ENCODE measurements at regions not wholly inside any gene's neighbourhood (a gene's known extent, or its start where the extent isn't known, plus 50 kb on each side); places are given as distances from the start of the nearest gene placed in this dataset.

- Histone ChIP-seq H3K9ac (ENCODE audit: low read length) (no peak overlapping the region), H3K9me2 (replicated peaks; ENCODE audit: insufficient read depth, low read length) (no peaks in the 10 kb centered on the region), H3K79me2 (ENCODE audit: low read length) (no peaks in the 10 kb centered on the region), H3K36me3 (ENCODE audit: insufficient read depth, low read length) (no peaks in the 10 kb centered on the region), H3K27me3 (ENCODE audit: low read length) (no peaks in the 10 kb centered on the region), H3K27ac (ENCODE audit: low read length) (no peak overlapping the region), H3K4me2 (ENCODE audit: low read depth, low read length, poor library complexity, severe bottlenecking) (no peak overlapping the region), H3K4me1 (ENCODE audit: low read length) (no peaks in the 10 kb centered on the region), H3K4me3 (ENCODE audit: low read length) (no peak overlapping the region), H4K20me1 (ENCODE audit: insufficient read depth, low read depth, low read length) (no peaks in the 10 kb centered on the region), H3K9me3 (ENCODE audit: low read length) (no peaks in the 10 kb centered on the region), H2AFZ (ENCODE audit: low read length) (no peak overlapping the region)
- DNase-seq, result no peak
These were observed 178.9 kb downstream of the RPIA start for GRCh38 chr2:88870267-88870839.

- Histone ChIP-seq H3K9me2 (replicated peaks; ENCODE audit: insufficient read depth, low read length) (no peaks in the 10 kb centered on the region), H3K4me1 (ENCODE audit: low read length) (no peaks in the 10 kb centered on the region), H3K4me3 (ENCODE audit: low read length) (no peak overlapping the region), H3K79me2 (ENCODE audit: low read length) (no peaks in the 10 kb centered on the region), H3K4me2 (ENCODE audit: low read depth, low read length, poor library complexity, severe bottlenecking) (no peak overlapping the region), H3K9me3 (ENCODE audit: low read length) (no peaks in the 10 kb centered on the region), H3K36me3 (ENCODE audit: insufficient read depth, low read length) (no peaks in the 10 kb centered on the region), H3K27me3 (ENCODE audit: low read length) (no peaks in the 10 kb centered on the region), H3K9ac (ENCODE audit: low read length) (no peak overlapping the region), H4K20me1 (ENCODE audit: insufficient read depth, low read depth, low read length) (no peaks in the 10 kb centered on the region), H2AFZ (ENCODE audit: low read length) (no peak overlapping the region), H3K27ac (ENCODE audit: low read length) (no peak overlapping the region)
- DNase-seq, result no peak
These were observed 179.9 kb downstream of the RPIA start for GRCh38 chr2:88871336-88871735.

DNA sequence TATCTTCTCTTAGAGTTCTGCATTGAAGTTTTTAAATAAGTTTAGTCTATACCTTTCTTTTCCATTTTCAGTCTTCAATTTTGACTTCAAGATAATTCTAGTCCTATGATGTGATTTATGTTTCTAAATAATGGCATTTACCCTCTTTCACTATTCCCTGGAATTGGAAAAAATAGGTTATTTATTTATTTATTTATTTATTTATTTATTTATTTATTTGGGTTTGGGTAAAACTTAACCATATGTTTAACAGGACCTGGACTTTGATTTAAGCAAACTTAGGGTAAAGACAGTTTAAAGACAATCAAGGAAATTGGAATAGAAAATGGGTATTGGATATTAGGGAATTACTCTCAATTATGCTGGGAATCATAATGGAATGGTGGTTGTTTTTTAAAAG, 182.1 kb downstream of the RPIA start:
- no peak overlapping the region for H3K9ac ChIP-seq (ENCODE audit: low read length)
- no peak overlapping the region for H3K27ac ChIP-seq (ENCODE audit: low read length)
- no peaks in the 10 kb centered on the region for H3K9me2 ChIP-seq (replicated peaks; ENCODE audit: insufficient read depth, low read length)
- no peak overlapping the region for H2AFZ ChIP-seq (ENCODE audit: low read length)
- no peaks in the 10 kb centered on the region for H3K36me3 ChIP-seq (ENCODE audit: insufficient read depth, low read length)
- no peaks in the 10 kb centered on the region for H3K79me2 ChIP-seq (ENCODE audit: low read length)
- H4K20me1 ChIP-seq (ENCODE audit: insufficient read depth, low read depth, low read length), result no peaks in the 10 kb centered on the region
- no peak overlapping the region for H3K4me3 ChIP-seq (ENCODE audit: low read length)
- H3K4me1 ChIP-seq (ENCODE audit: low read length), result no peaks in the 10 kb centered on the region
- H3K27me3 ChIP-seq (ENCODE audit: low read length), result no peaks in the 10 kb centered on the region
- no peaks in the 10 kb centered on the region for H3K9me3 ChIP-seq (ENCODE audit: low read length)
- no peak overlapping the region for H3K4me2 ChIP-seq (ENCODE audit: low read depth, low read length, poor library complexity, severe bottlenecking)
- no peak for DNase-seq

DNA sequence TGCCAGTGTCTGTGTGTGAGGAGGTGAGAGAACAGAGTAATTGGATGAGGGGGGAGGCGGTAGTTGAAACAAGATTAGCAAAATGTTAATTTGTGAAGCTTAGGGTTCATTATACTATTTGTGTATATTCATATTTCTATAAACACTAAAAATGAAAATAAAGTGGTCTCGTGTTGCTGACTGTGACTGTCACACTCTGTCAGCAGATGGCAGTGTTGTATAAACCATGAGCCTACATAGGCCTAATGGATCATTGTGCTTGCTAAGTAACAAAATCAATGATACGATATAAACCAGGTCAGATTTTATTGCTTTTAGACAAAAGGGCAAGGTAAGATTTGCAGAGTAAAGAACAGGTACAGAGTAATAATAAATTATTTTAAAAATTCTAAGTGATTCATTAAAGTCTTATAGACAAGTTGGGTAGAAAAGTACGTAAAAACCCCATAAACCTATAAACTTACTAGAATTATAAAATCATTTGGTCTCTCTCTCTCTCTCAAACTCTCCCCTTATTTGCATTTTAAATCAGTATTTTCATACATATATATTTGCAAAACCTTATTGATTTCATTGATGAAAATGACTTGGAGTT, 182.7 kb downstream of the RPIA start:
- H4K20me1 ChIP-seq (ENCODE audit: insufficient read depth, low read depth, low read length), result no peaks in the 10 kb centered on the region
- H3K4me3 ChIP-seq (ENCODE audit: low read length), result no peak overlapping the region
- H3K79me2 ChIP-seq (ENCODE audit: low read length), result no peaks in the 10 kb centered on the region
- no peak overlapping the region for H3K4me2 ChIP-seq (ENCODE audit: low read depth, low read length, poor library complexity, severe bottlenecking)
- H3K9ac ChIP-seq (ENCODE audit: low read length), result no peak overlapping the region
- no peaks in the 10 kb centered on the region for H3K27me3 ChIP-seq (ENCODE audit: low read length)
- H3K36me3 ChIP-seq (ENCODE audit: insufficient read depth, low read length), result no peaks in the 10 kb centered on the region
- no peak for DNase-seq
- no peaks in the 10 kb centered on the region for H3K4me1 ChIP-seq (ENCODE audit: low read length)
- no peaks in the 10 kb centered on the region for H3K9me3 ChIP-seq (ENCODE audit: low read length)
- no peak overlapping the region for H3K27ac ChIP-seq (ENCODE audit: low read length)
- no peaks in the 10 kb centered on the region for H3K9me2 ChIP-seq (replicated peaks; ENCODE audit: insufficient read depth, low read length)
- no peak overlapping the region for H2AFZ ChIP-seq (ENCODE audit: low read length)

DNA sequence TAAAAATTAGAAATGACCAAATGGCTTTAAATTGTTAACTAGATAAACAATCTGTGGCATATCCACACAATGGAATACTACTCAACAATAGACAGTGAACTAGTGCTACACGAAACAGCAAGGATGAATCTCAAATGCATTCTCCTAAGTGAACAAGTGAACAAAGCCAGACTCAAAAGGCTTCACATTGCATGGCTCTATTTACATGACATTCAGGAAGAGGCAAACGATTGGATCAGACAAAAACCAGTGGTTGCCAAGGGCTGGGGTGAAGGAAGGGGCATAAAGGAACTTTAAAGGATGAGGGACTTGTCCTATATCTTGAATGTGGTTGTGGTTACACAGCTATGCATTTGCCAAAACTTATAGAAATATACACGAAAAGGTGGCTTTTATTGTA, 184.3 kb downstream of the RPIA start:
- no peaks in the 10 kb centered on the region for H3K4me1 ChIP-seq (ENCODE audit: low read length)
- H2AFZ ChIP-seq (ENCODE audit: low read length), result no peak overlapping the region
- no peaks in the 10 kb centered on the region for H3K9me2 ChIP-seq (replicated peaks; ENCODE audit: insufficient read depth, low read length)

GRCh38 chr2:88880441-88880953, 189.0 kb downstream of the RPIA start:
- Histone ChIP-seq H3K9me3 (ENCODE audit: low read length) (no peaks in the 10 kb centered on the region), H2AFZ (ENCODE audit: low read length) (no peak overlapping the region), H3K4me2 (ENCODE audit: low read depth, low read length, poor library complexity, severe bottlenecking) (no peak overlapping the region), H3K36me3 (ENCODE audit: insufficient read depth, low read length) (no peaks in the 10 kb centered on the region), H3K27ac (ENCODE audit: low read length) (no peak overlapping the region), H3K27me3 (ENCODE audit: low read length) (no peaks in the 10 kb centered on the region), H3K9me2 (replicated peaks; ENCODE audit: insufficient read depth, low read length) (no peaks in the 10 kb centered on the region), H3K79me2 (ENCODE audit: low read length) (no peaks in the 10 kb centered on the region), H4K20me1 (ENCODE audit: insufficient read depth, low read depth, low read length) (no peaks in the 10 kb centered on the region), H3K4me3 (ENCODE audit: low read length) (no peak overlapping the region), H3K9ac (ENCODE audit: low read length) (no peak overlapping the region), H3K4me1 (ENCODE audit: low read length) (no peaks in the 10 kb centered on the region)
- no peak for DNase-seq

More for the DNA sequence above, 184.3 kb downstream of the RPIA start:
- H3K27me3 ChIP-seq (ENCODE audit: low read length), result no peaks in the 10 kb centered on the region
- H4K20me1 ChIP-seq (ENCODE audit: insufficient read depth, low read depth, low read length), result no peaks in the 10 kb centered on the region
- no peaks in the 10 kb centered on the region for H3K9me3 ChIP-seq (ENCODE audit: low read length)
- no peaks in the 10 kb centered on the region for H3K79me2 ChIP-seq (ENCODE audit: low read length)
- DNase-seq, result no peak
- no peak overlapping the region for H3K9ac ChIP-seq (ENCODE audit: low read length)
- H3K4me3 ChIP-seq (ENCODE audit: low read length), result no peak overlapping the region
- no peaks in the 10 kb centered on the region for H3K36me3 ChIP-seq (ENCODE audit: insufficient read depth, low read length)
- no peak overlapping the region for H3K27ac ChIP-seq (ENCODE audit: low read length)
- H3K4me2 ChIP-seq (ENCODE audit: low read depth, low read length, poor library complexity, severe bottlenecking), result no peak overlapping the region

- Histone ChIP-seq H3K4me1 (ENCODE audit: low read length) (no peaks in the 10 kb centered on the region), H3K4me2 (ENCODE audit: low read depth, low read length, poor library complexity, severe bottlenecking) (no peak overlapping the region), H3K9me3 (ENCODE audit: low read length) (no peaks in the 10 kb centered on the region), H3K36me3 (ENCODE audit: insufficient read depth, low read length) (no peaks in the 10 kb centered on the region), H3K9me2 (replicated peaks; ENCODE audit: insufficient read depth, low read length) (no peaks in the 10 kb centered on the region), H3K79me2 (ENCODE audit: low read length) (no peaks in the 10 kb centered on the region), H2AFZ (ENCODE audit: low read length) (no peak overlapping the region), H3K9ac (ENCODE audit: low read length) (no peak overlapping the region), H3K4me3 (ENCODE audit: low read length) (no peak overlapping the region), H3K27me3 (ENCODE audit: low read length) (no peaks in the 10 kb centered on the region), H3K27ac (ENCODE audit: low read length) (no peak overlapping the region), H4K20me1 (ENCODE audit: insufficient read depth, low read depth, low read length) (no peaks in the 10 kb centered on the region)
- DNase-seq, result no peak
These were observed 193.8 kb downstream of the RPIA start for GRCh38 chr2:88885275-88885674.

- no peaks in the 10 kb centered on the region for H3K36me3 ChIP-seq (ENCODE audit: insufficient read depth, low read length)
- no peak overlapping the region for H3K27ac ChIP-seq (ENCODE audit: low read length)
- H3K4me2 ChIP-seq (ENCODE audit: low read depth, low read length, poor library complexity, severe bottlenecking), result no peak overlapping the region
- no peaks in the 10 kb centered on the region for H4K20me1 ChIP-seq (ENCODE audit: insufficient read depth, low read depth, low read length)
- H3K27me3 ChIP-seq (ENCODE audit: low read length), result no peaks in the 10 kb centered on the region
- H3K4me3 ChIP-seq (ENCODE audit: low read length), result no peak overlapping the region
- no peaks in the 10 kb centered on the region for H3K4me1 ChIP-seq (ENCODE audit: low read length)
- DNase-seq, result no peak
- no peaks in the 10 kb centered on the region for H3K9me3 ChIP-seq (ENCODE audit: low read length)
- H3K79me2 ChIP-seq (ENCODE audit: low read length), result no peaks in the 10 kb centered on the region
- no peaks in the 10 kb centered on the region for H3K9me2 ChIP-seq (replicated peaks; ENCODE audit: insufficient read depth, low read length)
- H2AFZ ChIP-seq (ENCODE audit: low read length), result no peak overlapping the region
- no peak overlapping the region for H3K9ac ChIP-seq (ENCODE audit: low read length)
These were observed 194.4 kb downstream of the RPIA start for GRCh38 chr2:88885679-88886416.
